HG02870 (cell line): ENCODE measurements at regions not wholly inside any gene's neighbourhood (a gene's known extent, or its start where the extent isn't known, plus 50 kb on each side); places are given as distances from the start of the nearest gene placed in this dataset.
"Not testable (repeated sequence)": the region's sequence is repeated elsewhere in the genome, so short reads cannot be mapped to it uniquely, and the experiment has no call there.

Source experiments
- ATAC-seq: cut with Tn5 transposase; IDR thresholded peaks from one replicate; pipeline ENCODE4 v1.9.1; 2021; ENCODE audit warnings: mild to moderate bottlenecking, moderate library complexity; ENCODE audit not compliant: unreplicated experiment

- ATAC-seq: not testable (repeated sequence)
Observed at GRCh38 chr14:84944901-84945300, 585.0 kb upstream of the FLRT2 start.

GRCh38 chr14:84959851-84960520 is 570.0 kb upstream of the FLRT2 start:
- ATAC-seq: no peak

GRCh38 chr14:84961637-84962036 is 568.3 kb upstream of the FLRT2 start:
- ATAC-seq: no peak

- ATAC-seq: no peak
Observed at GRCh38 chr14:84963518-84963917, 566.4 kb upstream of the FLRT2 start.

GRCh38 chr14:84965279-84965678 is 564.7 kb upstream of the FLRT2 start:
- ATAC-seq: no peak

- ATAC-seq: no peak
Observed at GRCh38 chr14:84969501-84969900, 560.4 kb upstream of the FLRT2 start.

- ATAC-seq: no peak
Observed at GRCh38 chr14:84975241-84975902, 554.6 kb upstream of the FLRT2 start.

- no peak for ATAC-seq
Observed at GRCh38 chr14:84976805-84977204, 553.1 kb upstream of the FLRT2 start.

GRCh38 chr14:84987042-84987441 is 542.9 kb upstream of the FLRT2 start:
- no peak for ATAC-seq

GRCh38 chr14:84988357-84988756 is 541.6 kb upstream of the FLRT2 start:
- ATAC-seq: no peak

GRCh38 chr14:84991021-84991420 is 538.9 kb upstream of the FLRT2 start:
- ATAC-seq: no peak

- no peak for ATAC-seq
Observed at GRCh38 chr14:84998216-84998615, 531.7 kb upstream of the FLRT2 start.

GRCh38 chr14:85002846-85003245 is 527.1 kb upstream of the FLRT2 start:
- ATAC-seq: no peak

GRCh38 chr14:85003805-85004204 is 526.1 kb upstream of the FLRT2 start:
- no peak for ATAC-seq

- ATAC-seq: no peak
Observed at GRCh38 chr14:85009506-85009905, 520.4 kb upstream of the FLRT2 start.

GRCh38 chr14:85010186-85010585 is 519.8 kb upstream of the FLRT2 start:
- no peak for ATAC-seq

GRCh38 chr14:85016496-85016895 is 513.4 kb upstream of the FLRT2 start:
- ATAC-seq: no peak

GRCh38 chr14:85023866-85024265 is 506.1 kb upstream of the FLRT2 start:
- ATAC-seq: not testable (repeated sequence)

- no peak for ATAC-seq
Observed at GRCh38 chr14:85024931-85025330, 505.0 kb upstream of the FLRT2 start.

GRCh38 chr14:85027681-85028370 is 502.1 kb upstream of the FLRT2 start:
- no peak for ATAC-seq

- no peak for ATAC-seq
Observed at GRCh38 chr14:85037411-85037810, 492.5 kb upstream of the FLRT2 start.
